T-helper 2 cell treated with Interferon-gamma antibody and Interleukin-4, amounts not matched to agents 5 μg/mL and 100 μg/mL, for 36 hours (primary cell): ENCODE measurements at regions not wholly inside any gene's neighbourhood (a gene's known extent, or its start where the extent isn't known, plus 50 kb on each side); places are given as distances from the start of the nearest gene placed in this dataset.
A peak's percentile ranks its signal among the peaks of the same experiment; 100 is the strongest.
"Not testable (repeated sequence)": the region's sequence is repeated elsewhere in the genome, so short reads cannot be mapped to it uniquely, and the experiment has no call there.

Experiments used
- DNase-seq: peaks from one replicate; pipeline ENCODE4 v3.0.0; 2021; ENCODE audit warnings: low spot score
- H3K27ac Mint-ChIP-seq: one replicate; pipeline ENCODE4 v1.8.0; 2021; ENCODE audit warnings: mild to moderate bottlenecking, mixed read lengths
- H3K27me3 Mint-ChIP-seq: one replicate; pipeline ENCODE4 v1.8.0; 2021; ENCODE audit warnings: low read depth, mixed read lengths
- H3K36me3 Mint-ChIP-seq: one replicate; pipeline ENCODE4 v1.8.0; 2021; ENCODE audit warnings: low read depth, mixed read lengths
- H3K4me1 Mint-ChIP-seq: one replicate; pipeline ENCODE4 v1.8.0; 2021; ENCODE audit warnings: low read depth, mixed read lengths
- H3K4me3 Mint-ChIP-seq: one replicate; pipeline ENCODE4 v1.8.0; 2022; ENCODE audit warnings: mild to moderate bottlenecking, moderate library complexity, mixed read lengths
- H3K9me3 Mint-ChIP-seq: one replicate; pipeline ENCODE4 v1.8.0; 2021; ENCODE audit warnings: mixed read lengths

DNA sequence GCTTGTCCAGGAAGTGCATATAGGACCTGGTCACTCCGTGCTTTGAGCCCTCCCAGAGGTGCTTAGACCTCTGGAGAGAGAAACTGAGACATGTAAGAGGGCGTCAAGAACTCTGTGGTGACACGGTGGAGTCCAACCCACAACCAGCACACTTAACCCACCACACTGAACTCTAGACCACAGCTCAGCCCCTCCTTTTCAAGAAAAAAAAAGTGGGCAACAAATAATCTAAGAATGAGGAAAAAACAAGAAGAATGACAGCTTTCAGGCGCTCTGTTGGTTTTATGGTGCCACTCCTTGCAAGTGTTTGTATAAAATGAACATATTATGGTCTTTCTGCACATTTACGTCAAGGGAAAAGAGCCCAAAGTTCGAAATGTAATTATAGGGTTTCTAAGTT, 50.2 kb upstream of the SNAPC3 start:
- peaks cover 7% of the 10 kb centered on the region for H3K9me3 Mint-ChIP-seq
- peaks cover 6% of the 10 kb centered on the region for H3K27me3 Mint-ChIP-seq
- H3K4me1 Mint-ChIP-seq, result no peaks in the 10 kb centered on the region
- H3K27ac Mint-ChIP-seq, result no peak overlapping the region
- no peaks in the 10 kb centered on the region for H3K36me3 Mint-ChIP-seq
- no peak for DNase-seq
- H3K4me3 Mint-ChIP-seq, result no peak overlapping the region

DNA sequence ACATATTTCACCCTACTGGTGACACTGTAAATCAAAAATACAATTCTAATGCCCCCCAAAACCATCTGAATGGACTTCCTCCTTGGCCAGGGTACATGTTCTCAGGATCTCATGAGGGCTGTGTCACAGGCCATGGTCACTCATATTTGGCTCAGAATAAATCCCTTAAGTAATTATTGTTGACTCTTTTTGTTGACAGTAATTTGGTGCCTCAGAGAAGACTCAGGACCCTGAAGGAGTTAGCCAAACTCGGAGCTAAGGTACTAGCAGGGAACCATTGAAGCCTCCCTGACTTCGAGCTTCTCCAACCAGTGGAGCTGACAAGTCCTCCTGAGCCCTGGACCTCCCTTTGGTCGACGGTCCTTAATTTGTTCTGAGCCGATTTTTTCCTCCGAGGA, 51.2 kb upstream of the SNAPC3 start:
- Mint-ChIP-seq H3K27ac (no peak overlapping the region), H3K4me1 (no peaks in the 10 kb centered on the region)

DNA sequence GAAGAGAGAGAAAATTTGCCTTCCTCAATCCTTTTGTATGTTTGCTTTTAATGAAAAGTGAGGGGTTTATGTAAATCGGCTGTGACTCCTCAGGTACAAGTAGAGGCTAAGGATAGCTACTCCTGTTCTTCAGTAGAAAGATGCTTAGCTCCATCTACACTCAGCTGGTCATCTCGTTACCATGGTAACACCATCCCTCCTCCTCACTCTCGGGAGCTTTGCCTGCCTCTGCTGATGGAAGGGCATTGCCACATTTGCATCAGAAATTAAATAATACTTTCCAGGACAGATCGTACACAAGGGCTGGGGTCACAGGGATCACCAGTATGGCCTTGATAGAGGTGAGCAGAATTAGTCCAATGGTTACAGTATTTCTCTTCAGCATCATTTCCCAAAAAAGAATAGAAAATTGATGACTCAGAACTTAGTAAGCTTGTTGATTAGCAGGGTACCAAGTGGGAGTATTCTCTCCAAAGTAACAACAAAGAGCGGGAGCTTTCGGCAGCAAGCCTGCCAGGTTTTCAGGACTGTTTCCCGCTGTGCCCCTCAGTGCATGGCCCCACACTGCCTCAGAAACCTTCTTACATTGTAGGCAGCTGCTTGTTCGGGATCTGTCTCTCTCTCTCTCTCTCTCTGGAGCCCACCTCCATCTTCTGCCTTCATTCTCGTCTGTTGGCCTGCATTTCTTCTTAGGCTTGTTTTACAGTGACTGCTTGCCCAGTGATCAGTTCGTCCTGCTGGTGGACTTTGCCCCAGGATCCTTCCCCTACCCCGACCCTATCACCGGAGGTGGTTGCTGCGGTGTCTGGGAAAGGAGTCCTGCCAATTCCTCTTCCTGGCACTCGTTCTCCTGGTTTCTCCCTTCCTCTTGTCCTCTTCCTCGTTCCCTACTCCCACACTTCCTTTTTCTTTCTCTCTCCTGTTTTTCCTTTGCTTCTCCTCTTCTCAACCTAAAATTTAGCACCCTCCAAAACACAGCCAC, 51.9 kb upstream of the SNAPC3 start:
- DNase-seq, result no peak
- Mint-ChIP-seq H3K4me1 (no peaks in the 10 kb centered on the region), H3K4me3 (no peak overlapping the region), H3K36me3 (no peaks in the 10 kb centered on the region), H3K27me3 (peaks cover 2% of the 10 kb centered on the region), H3K27ac (no peak overlapping the region), H3K9me3 (peaks cover 1% of the 10 kb centered on the region)

More for the DNA sequence above, 51.2 kb upstream of the SNAPC3 start:
- Mint-ChIP-seq H3K4me3 (no peak overlapping the region), H3K27me3 (peaks cover 2% of the 10 kb centered on the region), H3K9me3 (peaks cover 7% of the 10 kb centered on the region), H3K36me3 (no peaks in the 10 kb centered on the region)
- DNase-seq, result no peak

DNA sequence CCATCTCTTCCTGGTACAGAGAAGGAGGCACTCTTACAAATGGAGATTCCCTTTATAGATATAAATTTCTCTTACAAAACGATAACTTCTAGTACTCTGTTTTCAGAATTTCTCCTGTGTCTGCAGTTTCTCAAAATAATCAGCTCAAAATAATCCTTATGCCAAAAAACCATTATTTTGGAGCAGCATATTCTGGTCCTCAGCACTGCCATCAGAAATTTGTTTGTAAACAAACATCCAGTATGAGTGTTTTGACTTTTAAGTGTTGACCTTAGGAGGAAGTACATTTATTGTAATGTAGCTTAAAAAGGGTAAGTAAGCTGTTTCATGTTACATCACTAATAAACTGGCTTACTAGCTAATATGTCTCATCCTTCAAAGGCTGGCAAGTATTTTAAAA, 52.8 kb upstream of the SNAPC3 start:
- Mint-ChIP-seq H3K4me1 (no peaks in the 10 kb centered on the region), H3K36me3 (no peaks in the 10 kb centered on the region), H3K27me3 (peaks cover 2% of the 10 kb centered on the region), H3K27ac (no peak overlapping the region), H3K9me3 (no peaks in the 10 kb centered on the region), H3K4me3 (no peak overlapping the region)
- no peak for DNase-seq

DNA sequence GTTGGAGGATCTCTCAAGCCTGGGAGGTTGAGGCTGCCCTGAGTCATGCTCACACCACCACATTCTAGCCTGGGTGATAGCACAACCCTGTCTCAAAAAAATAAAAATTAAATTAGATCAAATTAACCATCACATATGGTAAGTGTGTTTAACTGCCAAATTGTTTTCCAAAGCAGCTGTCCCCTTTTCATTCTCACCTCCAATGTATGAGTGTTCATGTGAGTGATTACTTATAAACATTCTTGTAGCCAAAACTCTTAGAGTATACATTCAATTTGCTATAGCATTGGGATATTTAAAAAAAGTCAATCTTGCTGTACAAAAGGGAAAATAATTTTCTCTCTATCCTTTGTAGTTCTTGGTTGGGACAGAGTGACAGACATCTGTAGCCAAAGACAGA, 53.4 kb upstream of the SNAPC3 start:
- Mint-ChIP-seq H3K4me1 (no peaks in the 10 kb centered on the region), H3K27ac (no peak overlapping the region), H3K27me3 (peaks cover 2% of the 10 kb centered on the region), H3K9me3 (no peaks in the 10 kb centered on the region), H3K36me3 (no peaks in the 10 kb centered on the region), H3K4me3 (no peak overlapping the region)
- no peak for DNase-seq

DNA sequence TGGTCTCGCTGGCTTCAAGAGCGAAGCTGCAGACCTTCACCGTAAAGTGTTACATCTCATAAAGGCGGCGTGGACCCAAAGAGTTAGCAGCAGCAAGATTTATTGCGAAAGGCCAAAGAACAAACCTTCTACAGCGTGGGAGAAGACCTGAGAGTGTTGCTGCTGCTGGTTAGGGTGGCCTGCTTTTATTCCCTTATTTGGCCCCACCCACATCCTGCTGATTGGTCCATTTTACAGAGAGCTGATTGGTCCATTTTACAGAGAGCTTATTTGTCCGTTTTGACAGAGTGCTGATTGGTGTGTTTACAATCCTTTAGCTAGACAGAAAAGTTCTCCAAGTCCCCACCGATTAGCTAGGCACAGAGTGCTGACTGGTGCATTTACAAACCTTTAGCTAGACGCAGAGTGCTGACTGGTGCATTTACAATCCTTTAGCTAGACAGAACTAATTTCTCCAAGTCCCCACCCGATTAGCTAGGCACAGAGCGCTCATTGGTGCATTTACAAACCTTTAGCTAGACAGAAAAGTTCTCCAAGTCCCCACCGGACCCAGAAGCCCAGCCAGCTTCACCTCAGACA, 57.6 kb upstream of the SNAPC3 start:
- H3K9me3 Mint-ChIP-seq, DNase-seq, H3K36me3 Mint-ChIP-seq, H3K4me3 Mint-ChIP-seq, H3K4me1 Mint-ChIP-seq, H3K27ac Mint-ChIP-seq, H3K27me3 Mint-ChIP-seq: not testable (repeated sequence)

DNA sequence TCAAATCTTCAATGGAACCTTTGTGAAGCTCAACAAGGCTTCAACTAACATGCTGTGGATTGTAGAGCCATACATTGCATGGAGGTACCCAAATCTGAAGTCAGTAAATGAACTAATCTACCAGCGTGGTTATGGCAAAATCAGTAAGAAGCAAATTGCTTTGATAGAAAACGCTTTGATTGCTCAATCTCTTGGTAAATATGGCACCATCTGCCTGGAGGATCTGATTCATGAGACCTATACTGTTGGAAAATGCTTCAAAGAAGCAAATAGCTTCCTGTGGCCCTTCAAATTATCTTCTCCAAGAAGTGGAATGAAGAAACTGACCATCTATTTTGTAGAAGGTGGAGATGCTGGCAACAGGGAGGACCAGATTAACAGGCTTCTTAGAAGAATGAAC, 54.7 kb upstream of the TTC39B start:
- no peaks in the 10 kb centered on the region for H3K36me3 Mint-ChIP-seq
- no peaks in the 10 kb centered on the region for H3K27me3 Mint-ChIP-seq
- H3K4me1 Mint-ChIP-seq, result peaks cover 4% of the 10 kb centered on the region
- no peaks in the 10 kb centered on the region for H3K9me3 Mint-ChIP-seq
- no peak overlapping the region for H3K4me3 Mint-ChIP-seq
- no peak for DNase-seq
- no peak overlapping the region for H3K27ac Mint-ChIP-seq

DNA sequence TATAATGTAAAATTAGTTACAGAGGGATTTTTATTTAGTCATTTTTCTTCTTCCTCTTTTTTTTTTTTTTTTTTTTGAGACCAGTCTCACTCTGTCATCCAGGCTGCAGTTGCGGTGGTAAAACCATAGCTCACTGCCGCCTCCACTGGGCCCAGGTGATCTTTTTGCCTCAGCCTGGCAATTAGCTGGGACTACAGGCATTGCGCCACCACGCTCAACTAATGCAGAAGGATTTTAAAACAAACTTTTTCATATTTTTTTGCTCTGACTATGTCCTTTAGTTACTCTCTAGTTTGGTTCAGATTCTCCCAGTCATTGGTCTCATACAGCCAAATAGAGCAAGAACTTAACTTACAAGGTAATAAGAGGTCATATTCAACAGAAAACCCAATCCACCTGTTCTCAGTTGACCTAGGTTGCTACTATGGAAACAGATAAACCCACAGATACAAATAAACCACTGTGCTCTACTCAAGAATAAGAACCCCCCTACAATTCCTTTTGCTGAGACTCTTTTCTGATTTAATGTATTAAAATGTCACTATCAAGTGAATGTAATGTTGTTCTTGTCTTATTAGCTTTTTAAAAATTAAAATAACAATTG, 50.1 kb upstream of the TTC39B start:
- no peaks in the 10 kb centered on the region for H3K36me3 Mint-ChIP-seq
- DNase-seq, result peak; percentile 23
- H3K4me3 Mint-ChIP-seq, result no peak overlapping the region
- H3K27ac Mint-ChIP-seq, result no peak overlapping the region
- H3K4me1 Mint-ChIP-seq, result peaks cover 18% of the 10 kb centered on the region
- H3K9me3 Mint-ChIP-seq, result no peaks in the 10 kb centered on the region
- H3K27me3 Mint-ChIP-seq, result no peaks in the 10 kb centered on the region
